Kidney (tissue), 13 donors: ENCODE measurements at regions not wholly inside any gene's neighbourhood (a gene's known extent, or its start where the extent isn't known, plus 50 kb on each side); places are given as distances from the start of the nearest gene placed in this dataset.

Experiments used
- DNase-seq, 5 donors: peaks; one replicate each; pipeline ENCODE4 v3.0.0-alpha.2; 2013 to 2020
- FAIRE-seq: peaks from 2 replicates; lab custom pipeline; 2012; peaks lifted over from hg19 to GRCh38; lab: Jason Lieb, UNC
- H3K27ac ChIP-seq, 2 donors: one replicate each; pipeline ENCODE4 v1.7.0; 2013; ENCODE audit warnings: low read depth in 2 of 2, low read length in 2 of 2, inconsistent platforms in 1 of 2
- H3K27me3 ChIP-seq: one replicate; pipeline ENCODE4 v1.7.1; 2013; ENCODE audit warnings: low read length, inconsistent platforms; ENCODE audit not compliant: control insufficient read depth, insufficient read depth
- H3K36me3 ChIP-seq, 3 donors: one replicate each; pipeline versions ENCODE4 v1.7.0 to v1.7.1; 2013; ENCODE audit warnings: low read length in 3 of 3, control low read depth in 1 of 3, inconsistent platforms in 1 of 3; ENCODE audit not compliant: insufficient read depth in 3 of 3, control insufficient read depth in 2 of 3
- H3K4me1 ChIP-seq, 3 donors: one replicate each; pipeline versions ENCODE4 v1.7.0 to v1.7.1; 2013; ENCODE audit warnings: low read length in 3 of 3, inconsistent platforms in 1 of 3, low read depth in 1 of 3; ENCODE audit not compliant: control insufficient read depth in 2 of 3, insufficient read depth in 2 of 3
- H3K4me3 ChIP-seq, 3 donors: one replicate each; pipeline versions ENCODE4 v1.7.0 to v1.8.1; 2013; ENCODE audit warnings: low read length in 3 of 3, control low read depth in 1 of 3, inconsistent platforms in 1 of 3
- H3K9ac ChIP-seq, 3 donors: one replicate each; pipeline versions ENCODE4 v1.7.0 to v1.7.1; 2013; ENCODE audit warnings: low read length in 3 of 3, control low read depth in 1 of 3, inconsistent platforms in 1 of 3
- H3K9me3 ChIP-seq, 3 donors: one replicate each; pipeline versions ENCODE4 v1.7.0 to v1.7.1; 2013; ENCODE audit warnings: low read length in 3 of 3, control low read depth in 1 of 3, inconsistent platforms in 1 of 3; ENCODE audit not compliant: control insufficient read depth in 2 of 3, insufficient read depth in 1 of 3
- intact Hi-C: fragments of 100-400 bp; cut with DNase I; formaldehyde crosslinking; loops from one replicate; pipeline ENCODE4 v1.11.1; 2022
- TF ChIP-seq, protein P1 (sequence below): IDR thresholded peaks from 3 replicates; pipeline ENCODE4 v1.5.1; 2012; ENCODE audit warnings: mild to moderate bottlenecking, moderate library complexity, borderline replicate concordance; ENCODE audit not compliant: insufficient read depth; ENCODE audit errors: extremely low read depth
- donor health status: control.
- donor health status: control.
- donor health status: control.
- donor health status: control.
- donor health status: control.
- donor health status: DM: yes; HTN: yes; CAD: no.
- donor health status: Normal renal cell carcinoma (clear cell type).

DNA sequence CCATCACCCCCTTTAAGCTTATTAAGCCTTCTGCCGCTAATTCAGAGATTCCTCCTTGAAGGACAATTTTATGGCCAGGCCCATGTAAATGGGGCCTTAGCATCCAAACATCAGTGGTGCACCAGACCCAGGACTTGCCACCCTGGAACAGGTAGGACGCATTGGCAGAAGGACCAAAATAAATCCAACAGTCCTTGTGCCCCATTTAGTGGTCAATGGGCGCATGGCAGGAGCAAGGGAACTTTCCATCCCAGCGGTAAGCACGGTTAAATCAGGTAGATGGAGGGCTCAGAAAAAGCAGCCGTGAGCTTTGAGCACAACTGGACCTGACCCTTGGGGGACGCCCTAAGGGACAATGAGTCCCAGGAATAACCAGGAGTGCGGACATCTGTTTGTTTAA lies 540.8 kb upstream of the ROBO1 start:
- FAIRE-seq (no peak), DNase-seq (no peak)
- H3K4me1 ChIP-seq = no peaks in the 10 kb centered on the region
- intact Hi-C loops = no loop called here
- no peaks in the 10 kb centered on the region for H3K36me3 ChIP-seq
- no peaks in the 10 kb centered on the region for H3K9me3 ChIP-seq
- H3K9ac ChIP-seq = no peak overlapping the region
- no peak overlapping the region for H3K4me3 ChIP-seq
- H3K27ac ChIP-seq = no peak overlapping the region
- no peaks in the 10 kb centered on the region for H3K27me3 ChIP-seq
- TF ChIP-seq, protein P1, sequence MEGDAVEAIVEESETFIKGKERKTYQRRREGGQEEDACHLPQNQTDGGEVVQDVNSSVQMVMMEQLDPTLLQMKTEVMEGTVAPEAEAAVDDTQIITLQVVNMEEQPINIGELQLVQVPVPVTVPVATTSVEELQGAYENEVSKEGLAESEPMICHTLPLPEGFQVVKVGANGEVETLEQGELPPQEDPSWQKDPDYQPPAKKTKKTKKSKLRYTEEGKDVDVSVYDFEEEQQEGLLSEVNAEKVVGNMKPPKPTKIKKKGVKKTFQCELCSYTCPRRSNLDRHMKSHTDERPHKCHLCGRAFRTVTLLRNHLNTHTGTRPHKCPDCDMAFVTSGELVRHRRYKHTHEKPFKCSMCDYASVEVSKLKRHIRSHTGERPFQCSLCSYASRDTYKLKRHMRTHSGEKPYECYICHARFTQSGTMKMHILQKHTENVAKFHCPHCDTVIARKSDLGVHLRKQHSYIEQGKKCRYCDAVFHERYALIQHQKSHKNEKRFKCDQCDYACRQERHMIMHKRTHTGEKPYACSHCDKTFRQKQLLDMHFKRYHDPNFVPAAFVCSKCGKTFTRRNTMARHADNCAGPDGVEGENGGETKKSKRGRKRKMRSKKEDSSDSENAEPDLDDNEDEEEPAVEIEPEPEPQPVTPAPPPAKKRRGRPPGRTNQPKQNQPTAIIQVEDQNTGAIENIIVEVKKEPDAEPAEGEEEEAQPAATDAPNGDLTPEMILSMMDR = no peak

DNA sequence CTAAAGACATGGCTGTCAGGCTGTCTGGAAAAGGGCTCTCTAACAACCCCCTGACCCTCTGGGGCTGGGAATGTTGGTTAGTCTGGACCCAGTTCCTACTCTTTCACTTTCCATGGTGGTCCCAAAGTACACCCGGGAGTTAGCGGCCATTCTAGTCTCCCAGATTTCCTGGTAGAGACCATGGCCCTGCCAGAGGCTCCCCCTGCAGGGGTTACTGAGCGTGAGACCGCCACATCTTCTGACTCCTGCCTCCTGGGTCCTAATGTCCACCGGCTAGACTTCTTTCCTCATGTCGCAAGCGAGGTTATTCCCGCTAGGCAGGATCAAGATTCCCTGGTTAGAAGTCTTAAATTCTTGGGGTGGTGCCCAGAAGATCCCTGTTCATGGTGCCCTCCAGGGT lies 540.0 kb upstream of the ROBO1 start:
- Histone ChIP-seq H3K27me3 (no peaks in the 10 kb centered on the region), H3K4me1 (no peaks in the 10 kb centered on the region), H3K9me3 (no peaks in the 10 kb centered on the region), H3K9ac (no peak overlapping the region), H3K27ac (no peak overlapping the region), H3K4me3 (no peak overlapping the region), H3K36me3 (no peaks in the 10 kb centered on the region)
- no peak for DNase-seq
- TF ChIP-seq, protein P1 = no peak
- FAIRE-seq = no peak
- intact Hi-C loops = no loop called here

DNA sequence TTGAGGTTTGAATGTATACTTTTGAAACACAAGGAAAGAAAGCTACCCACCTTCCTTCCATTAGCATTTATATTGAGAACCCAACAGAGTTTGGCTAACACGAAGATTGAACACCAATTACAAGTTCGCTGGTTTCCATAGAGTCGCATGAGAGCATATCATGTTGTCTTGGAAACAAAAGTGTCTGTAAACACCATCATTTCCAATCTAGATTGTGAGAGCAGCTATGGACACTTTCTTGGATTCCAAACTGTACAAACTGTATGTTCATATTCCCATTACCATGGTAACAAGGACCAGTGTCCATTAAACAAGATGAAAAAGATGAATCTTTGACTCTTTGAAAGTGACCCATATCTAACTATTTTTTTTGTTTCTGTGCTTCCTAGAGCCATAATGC lies 529.9 kb upstream of the ROBO1 start:
- H3K4me1 ChIP-seq = no peaks in the 10 kb centered on the region
- intact Hi-C loops = no loop called here
- FAIRE-seq (no peak), DNase-seq (no peak)
- no peaks in the 10 kb centered on the region for H3K27me3 ChIP-seq
- no peak overlapping the region for H3K4me3 ChIP-seq
- no peaks in the 10 kb centered on the region for H3K9me3 ChIP-seq
- no peak overlapping the region for H3K27ac ChIP-seq
- H3K9ac ChIP-seq = no peak overlapping the region
- TF ChIP-seq, protein P1 = no peak
- H3K36me3 ChIP-seq = no peaks in the 10 kb centered on the region

DNA sequence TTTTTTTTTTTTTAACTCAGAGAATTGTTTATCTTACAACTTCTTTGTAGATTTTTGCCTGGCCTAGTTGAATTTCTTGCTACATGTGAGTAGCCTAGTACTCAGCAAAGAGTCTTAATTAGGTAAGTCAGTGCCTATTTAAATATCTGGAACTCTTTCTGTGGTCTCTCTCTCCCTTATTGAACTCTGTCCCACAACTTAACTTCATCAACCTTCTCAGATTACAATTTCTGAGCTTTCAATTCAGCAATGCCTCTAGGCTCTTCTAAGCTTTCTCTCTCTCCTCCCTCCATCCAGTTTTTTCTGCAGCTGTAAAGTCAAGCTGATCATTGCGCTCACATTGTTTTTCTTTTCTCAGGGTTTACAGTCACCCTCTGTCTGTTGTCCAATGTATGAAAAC lies 517.6 kb upstream of the ROBO1 start:
- FAIRE-seq = no peak
- Histone ChIP-seq H3K27me3 (no peaks in the 10 kb centered on the region), H3K4me3 (no peak overlapping the region), H3K4me1 (no peaks in the 10 kb centered on the region), H3K9me3 (no peaks in the 10 kb centered on the region), H3K27ac (no peak overlapping the region), H3K9ac (no peak overlapping the region), H3K36me3 (no peaks in the 10 kb centered on the region)
- DNase-seq = peak in 2 of 5 donors; percentile 44 to 57
- TF ChIP-seq, protein P1 = no peak
- intact Hi-C loops = no loop called here
